ENCODE measurements at regions not wholly inside any gene's neighbourhood (a gene's known extent, or its start where the extent isn't known, plus 50 kb on each side); places are given as distances from the start of the nearest gene placed in this dataset.

- Histone ChIP-seq H3K27ac (ENCODE audit: low read depth in 1 of 2, low read length in 2 of 2) (no peak overlapping the region), H2AFZ (ENCODE audit: insufficient read depth, low read depth, low read length, poor library complexity, severe bottlenecking) (no peak overlapping the region), H3K4me2 (replicated peaks; ENCODE audit: extremely low read depth, low read length, poor library complexity, severe bottlenecking) (no peak overlapping the region), H3K79me2 (ENCODE audit: insufficient read depth, low read length) (no peaks in the 10 kb centered on the region), H3K27me3 (ENCODE audit: control insufficient read depth in 2 of 2, insufficient read depth in 2 of 2, low read length in 2 of 2) (no peaks in the 10 kb centered on the region), H3K9me3 (replicated peaks in 1 of 2; ENCODE audit: control insufficient read depth in 1 of 2, insufficient read depth in 1 of 2, low read length in 2 of 2) (no peaks in the 10 kb centered on the region), H3K4me3 (replicated peaks in 1 of 3; ENCODE audit: low read depth in 2 of 3, low read length in 3 of 3) (no peak overlapping the region), H3K36me3 (replicated peaks in 1 of 2; ENCODE audit: control insufficient read depth in 1 of 2, insufficient read depth in 2 of 2, low read length in 2 of 2) (no peaks in the 10 kb centered on the region), H3K4me1 (ENCODE audit: control insufficient read depth in 1 of 2, insufficient read depth in 2 of 2, low read length in 2 of 2) (no peaks in the 10 kb centered on the region), H3K9ac (ENCODE audit: insufficient read depth, low read length, poor library complexity, severe bottlenecking) (no peak overlapping the region), H4K20me1 (ENCODE audit: insufficient read depth, low read length) (no peaks in the 10 kb centered on the region)
- H3K27me3 Mint-ChIP-seq (ENCODE audit: low read depth in 3 of 3) = no peaks in the 10 kb centered on the region
- no peak overlapping the region for H3K27ac Mint-ChIP-seq
- no peaks in the 10 kb centered on the region for H3K36me3 Mint-ChIP-seq
- no peak overlapping the region for H3K4me3 Mint-ChIP-seq
- no peaks in the 10 kb centered on the region for H3K4me1 Mint-ChIP-seq
- WGBS (ENCODE audit: insufficient coverage) = no CpG with 5 or more reads among the region's 4 CpGs
- peaks cover 0 to 6% (median 0%) of the 10 kb centered on the region in 7 donors for H3K9me3 Mint-ChIP-seq
- no peak for TF ChIP-seq CTCF (IDR thresholded peaks at IDR 0.05)
- intact Hi-C loops (cut with micrococcal nuclease) = no loop called here
- no peak for DNase-seq
Observed at GRCh38 chr3:24605511-24606028, 110.9 kb upstream of the THRB start.

GRCh38 chr3:24607281-24607680 is 112.6 kb upstream of the THRB start:
- no peak for TF ChIP-seq CTCF (IDR thresholded peaks at IDR 0.05)
- intact Hi-C loops (cut with micrococcal nuclease) = no loop called here
- Mint-ChIP-seq H3K27ac (no peak overlapping the region), H3K4me3 (no peak overlapping the region), H3K9me3 (peaks cover 0 to 6% (median 0%) of the 10 kb centered on the region in 7 donors), H3K27me3 (ENCODE audit: low read depth in 3 of 3) (no peaks in the 10 kb centered on the region), H3K36me3 (no peaks in the 10 kb centered on the region), H3K4me1 (no peaks in the 10 kb centered on the region)
- Histone ChIP-seq H3K9me3 (replicated peaks in 1 of 2; ENCODE audit: control insufficient read depth in 1 of 2, insufficient read depth in 1 of 2, low read length in 2 of 2) (no peaks in the 10 kb centered on the region), H3K36me3 (replicated peaks in 1 of 2; ENCODE audit: control insufficient read depth in 1 of 2, insufficient read depth in 2 of 2, low read length in 2 of 2) (no peaks in the 10 kb centered on the region), H3K27me3 (ENCODE audit: control insufficient read depth in 2 of 2, insufficient read depth in 2 of 2, low read length in 2 of 2) (no peaks in the 10 kb centered on the region), H3K9ac (ENCODE audit: insufficient read depth, low read length, poor library complexity, severe bottlenecking) (no peak overlapping the region), H3K4me3 (replicated peaks in 1 of 3; ENCODE audit: low read depth in 2 of 3, low read length in 3 of 3) (no peak overlapping the region), H3K4me1 (ENCODE audit: control insufficient read depth in 1 of 2, insufficient read depth in 2 of 2, low read length in 2 of 2) (no peaks in the 10 kb centered on the region), H4K20me1 (ENCODE audit: insufficient read depth, low read length) (no peaks in the 10 kb centered on the region), H3K79me2 (ENCODE audit: insufficient read depth, low read length) (no peaks in the 10 kb centered on the region), H2AFZ (ENCODE audit: insufficient read depth, low read depth, low read length, poor library complexity, severe bottlenecking) (no peak overlapping the region), H3K27ac (ENCODE audit: low read depth in 1 of 2, low read length in 2 of 2) (no peak overlapping the region), H3K4me2 (replicated peaks; ENCODE audit: extremely low read depth, low read length, poor library complexity, severe bottlenecking) (no peak overlapping the region)
- no peak for DNase-seq

All from CD14-positive monocyte (primary cell).